ENCODE measurements at regions not wholly inside any gene's neighbourhood (a gene's known extent, or its start where the extent isn't known, plus 50 kb on each side); places are given as distances from the start of the nearest gene placed in this dataset.
A peak's percentile ranks its signal among the peaks of the same experiment; 100 is the strongest.
"Not testable (repeated sequence)": the region's sequence is repeated elsewhere in the genome, so short reads cannot be mapped to it uniquely, and the experiment has no call there.

DNA sequence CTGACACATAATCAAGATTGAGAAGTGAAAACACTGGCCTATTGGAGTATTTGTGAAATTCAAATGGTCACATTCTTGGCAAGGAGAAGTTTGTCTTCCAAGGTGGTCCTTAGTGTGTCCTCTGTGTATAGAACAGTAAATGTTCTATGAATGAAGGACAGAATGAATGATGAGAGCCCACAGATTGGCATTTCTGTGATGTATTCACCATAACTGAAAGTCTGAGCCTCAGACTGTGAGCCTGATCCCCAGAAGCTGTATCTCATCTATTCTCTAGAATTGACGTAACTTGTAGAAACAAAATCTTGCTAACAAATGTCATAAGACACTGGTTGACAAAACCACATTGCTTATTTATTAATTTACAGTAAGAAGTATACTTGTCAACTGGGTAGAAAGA, 111.5 kb upstream of the ETV3 start:
- DNase-seq: no peak

DNA sequence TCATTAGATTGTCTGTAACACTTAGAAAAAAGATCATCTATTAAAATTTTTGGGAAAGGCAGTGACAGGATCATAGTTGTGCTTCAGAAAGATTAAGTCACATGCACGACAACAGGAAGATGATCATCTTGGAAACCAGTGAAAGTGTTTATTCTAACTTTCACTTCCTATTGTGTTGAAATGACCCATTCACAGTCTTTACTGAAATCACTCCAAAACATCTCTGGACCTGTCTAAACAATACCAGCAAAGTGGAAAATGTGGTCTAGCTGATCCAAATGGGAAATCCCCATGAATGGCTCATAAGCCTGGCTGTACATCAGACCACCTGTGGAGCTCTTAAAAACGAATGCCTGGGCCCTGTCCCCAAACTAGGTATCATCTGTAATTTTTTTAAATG, 111.1 kb upstream of the ETV3 start:
- peak; percentile 31 to 54 for DNase-seq

DNA sequence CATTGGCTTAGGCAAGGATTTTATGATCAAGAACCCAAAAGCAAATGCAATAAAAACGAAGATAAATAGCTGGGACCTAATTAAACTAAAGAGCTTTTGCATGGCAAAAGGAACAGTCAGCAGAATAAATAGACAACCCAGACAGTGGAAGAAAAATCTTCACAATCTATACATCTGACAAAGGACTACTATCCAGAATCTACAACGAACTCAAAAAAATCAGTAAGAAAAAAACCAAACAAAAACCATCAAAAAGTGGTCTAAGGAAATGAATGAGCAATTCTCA, 109.5 kb upstream of the ETV3 start:
- not testable (repeated sequence) for DNase-seq

DNA sequence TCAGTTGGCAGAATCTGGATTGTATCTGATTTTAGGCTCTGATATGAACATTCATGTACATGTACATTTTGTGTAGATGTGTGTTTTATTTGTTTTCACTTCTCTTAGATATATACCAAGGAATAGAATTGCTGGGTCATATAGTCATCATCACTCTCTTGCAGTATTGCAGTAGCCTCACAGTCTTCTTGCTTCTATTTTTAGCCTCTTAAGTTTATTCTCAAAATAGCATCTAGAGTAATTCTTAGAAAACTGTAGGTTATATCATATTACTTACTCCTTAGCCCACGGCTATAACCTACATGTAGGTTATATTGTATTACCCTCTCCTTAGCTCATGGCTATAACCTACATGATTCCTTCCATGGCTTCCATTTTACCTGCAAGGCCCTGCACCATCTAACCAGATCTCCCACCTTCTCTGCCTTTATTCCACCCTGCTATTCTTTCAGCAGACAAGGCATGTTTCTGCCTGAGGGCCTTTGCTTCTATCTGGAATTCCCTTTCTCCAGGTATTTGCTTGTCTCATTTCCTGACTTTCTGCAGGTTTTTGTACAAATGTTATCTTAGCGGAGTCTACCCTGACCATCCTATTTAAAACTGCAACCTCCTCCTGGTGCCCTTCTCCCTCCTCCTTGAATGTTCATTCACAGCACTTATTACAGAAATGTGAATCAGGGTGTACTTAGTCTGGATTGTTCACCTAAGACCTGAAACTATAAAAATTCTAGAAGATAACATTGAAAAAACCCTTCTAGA, 109.0 kb upstream of the ETV3 start:
- no peak for DNase-seq

DNA sequence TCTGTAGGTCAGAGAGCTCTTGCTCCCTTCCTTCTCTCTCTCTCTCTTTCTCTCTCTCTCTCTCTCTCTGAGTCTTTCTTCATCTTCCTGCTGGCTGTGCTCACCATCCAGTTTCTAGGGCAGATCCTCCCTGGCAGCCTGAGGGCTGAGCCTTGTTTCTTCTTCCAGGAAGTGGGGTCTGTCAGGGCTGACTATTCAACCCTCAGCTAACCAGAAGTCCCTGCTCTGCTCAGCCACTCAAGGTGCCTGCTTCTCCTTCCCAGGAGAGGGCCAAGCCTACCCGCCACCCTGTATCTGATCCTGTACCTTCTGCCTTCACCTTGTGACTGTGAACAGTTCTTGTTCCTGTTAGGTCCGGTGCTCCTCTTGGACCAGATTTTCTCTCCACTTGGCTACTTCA, 107.6 kb upstream of the ETV3 start:
- DNase-seq: no peak

DNA sequence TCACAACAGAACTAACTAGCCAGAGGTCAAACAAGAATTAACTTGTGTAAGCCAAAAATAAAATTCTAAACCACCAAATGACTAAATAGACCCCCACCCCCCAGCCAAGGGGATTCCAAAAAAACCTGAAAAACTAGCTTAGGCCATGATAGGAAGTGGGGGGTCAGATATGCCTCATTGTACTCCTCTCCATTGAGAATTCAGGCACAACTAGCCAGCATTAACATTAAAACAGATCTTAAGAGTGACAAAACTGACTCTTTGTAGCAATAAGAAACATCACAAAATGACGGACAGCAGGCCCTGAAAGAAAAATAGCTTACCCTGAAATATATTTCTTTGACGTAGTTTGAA, 103.0 kb upstream of the ETV3 start:
- DNase-seq: no peak

DNA sequence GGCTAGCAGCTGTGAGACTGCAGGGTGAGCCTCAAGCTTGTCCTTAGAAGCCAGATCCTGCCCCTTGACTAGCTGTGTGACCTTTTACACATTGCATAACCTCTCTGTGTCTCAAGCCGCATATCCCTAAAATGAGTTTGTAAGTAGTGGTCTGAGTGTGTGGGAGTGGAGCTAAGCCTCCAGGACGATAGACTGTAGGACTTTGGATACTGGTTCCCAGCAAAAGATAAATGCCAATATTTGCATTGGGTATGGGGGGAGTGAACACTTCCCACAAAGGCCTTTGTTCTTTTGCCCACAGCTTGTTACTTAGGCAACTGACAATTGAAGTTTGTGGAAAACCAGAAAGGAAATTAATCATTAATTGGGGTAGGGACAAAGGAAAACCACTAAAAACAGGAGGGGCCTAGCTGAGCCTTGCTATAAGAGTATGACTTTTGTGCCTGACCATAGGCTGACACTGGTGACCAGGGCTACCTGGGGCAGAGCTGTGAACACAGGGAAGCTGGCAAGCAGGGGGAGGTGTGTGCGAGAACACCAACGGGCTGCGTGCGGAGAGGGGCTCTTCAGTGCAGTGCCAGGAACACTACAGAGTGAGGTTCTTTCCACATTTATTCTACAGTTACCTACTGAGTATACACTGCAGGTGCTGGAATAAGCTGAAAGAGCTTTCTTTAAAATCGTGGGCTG, 102.4 kb upstream of the ETV3 start:
- no peak for DNase-seq

DNA sequence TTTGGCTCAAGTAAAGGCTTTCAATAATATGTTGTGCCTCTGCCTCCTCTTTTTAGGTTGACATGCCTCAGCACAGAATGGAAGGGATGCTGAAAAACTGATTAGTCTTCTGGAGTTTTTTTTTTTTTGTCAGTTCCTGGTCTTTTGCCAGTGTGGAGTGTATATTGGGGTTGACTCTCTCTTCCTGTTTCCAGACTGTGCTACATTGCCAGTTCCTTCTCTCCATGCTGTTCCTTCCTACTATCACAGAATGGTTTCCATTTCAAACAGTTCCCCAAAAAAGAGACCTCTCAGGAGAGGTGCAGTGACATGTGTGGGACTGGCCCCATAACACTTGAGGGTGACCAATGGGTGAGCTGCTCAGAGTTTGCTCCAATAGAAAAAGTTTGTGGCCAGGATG, 101.7 kb upstream of the ETV3 start:
- peak in 1 of 2 donors; percentile 31 for DNase-seq

DNA sequence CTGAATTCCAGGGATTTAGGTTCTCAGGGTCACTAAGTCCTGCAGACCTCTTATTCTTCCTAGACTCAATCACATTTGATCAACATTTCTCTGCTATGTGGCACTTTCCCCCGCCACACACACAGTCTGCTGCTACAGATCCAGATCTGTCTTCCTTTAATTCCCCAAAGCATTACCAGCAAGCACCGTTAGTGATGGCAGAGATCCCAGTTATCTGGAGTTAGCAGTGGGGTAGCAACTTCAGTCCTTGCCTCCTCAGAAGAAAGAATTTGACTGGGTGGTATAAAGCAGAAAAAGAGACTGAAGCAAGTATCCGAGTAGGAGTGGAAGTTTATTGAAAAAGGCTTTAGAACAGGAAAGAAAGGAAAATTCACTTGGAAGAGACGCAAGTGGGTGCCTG, 100.4 kb upstream of the ETV3 start:
- DNase-seq: no peak

DNA sequence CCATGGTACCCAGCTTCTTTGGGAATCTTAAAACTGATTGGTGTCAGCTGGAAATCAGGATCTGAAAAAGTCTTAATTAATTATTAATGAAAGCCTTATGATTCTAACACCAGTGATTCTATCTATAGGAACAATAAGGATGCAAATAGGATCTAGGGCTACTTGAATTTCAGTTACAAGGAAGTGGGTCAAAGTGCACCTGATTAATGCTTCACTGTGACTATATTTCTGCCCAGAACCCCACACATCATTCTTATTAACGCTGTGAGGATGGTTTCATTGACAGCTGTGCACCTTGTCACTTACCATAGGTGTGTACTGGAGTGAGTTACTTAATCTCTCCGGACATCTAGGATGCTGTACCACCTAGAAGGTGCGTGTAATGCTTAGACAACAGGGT, 99.8 kb upstream of the ETV3 start:
- DNase-seq: no peak

DNA sequence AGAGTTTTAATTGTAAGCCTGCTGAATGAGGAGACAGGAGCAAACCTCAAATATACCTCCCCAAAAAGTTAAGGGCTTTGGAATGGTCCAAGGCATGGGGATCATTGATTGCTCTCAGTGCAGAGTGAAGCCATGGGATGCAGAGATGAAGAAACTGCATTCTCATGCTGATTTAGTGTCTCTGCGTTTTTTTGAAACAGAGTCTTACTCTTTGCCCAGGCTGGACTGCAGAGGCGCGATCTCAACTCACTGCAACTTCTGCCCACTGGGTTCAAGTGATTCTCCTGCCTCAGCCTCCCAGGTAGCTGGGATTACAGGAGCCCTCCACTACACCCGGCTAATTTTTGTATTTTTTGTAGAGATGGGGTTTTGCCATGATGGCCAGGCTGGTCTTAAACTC, 99.3 kb upstream of the ETV3 start:
- no peak for DNase-seq

DNA sequence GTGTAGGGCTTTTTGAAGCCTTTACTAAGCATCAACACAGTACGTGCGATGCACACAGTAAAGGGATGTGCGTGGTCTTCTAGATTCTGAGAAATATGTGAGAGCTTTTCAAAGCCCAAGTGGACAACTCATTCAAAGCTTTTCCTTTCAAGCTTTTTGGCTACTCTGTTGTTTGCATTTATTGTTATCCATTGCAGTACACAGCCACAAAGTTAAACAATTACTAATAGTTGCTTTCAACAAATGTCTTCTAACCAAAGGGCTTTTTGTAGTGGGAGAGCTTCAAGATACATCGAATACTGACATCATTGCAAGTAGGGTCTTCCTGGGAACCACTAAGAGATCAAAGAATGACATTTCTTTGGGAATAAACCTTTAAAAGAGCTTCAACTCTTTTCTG, 97.9 kb upstream of the ETV3 start:
- DNase-seq: no peak

DNA sequence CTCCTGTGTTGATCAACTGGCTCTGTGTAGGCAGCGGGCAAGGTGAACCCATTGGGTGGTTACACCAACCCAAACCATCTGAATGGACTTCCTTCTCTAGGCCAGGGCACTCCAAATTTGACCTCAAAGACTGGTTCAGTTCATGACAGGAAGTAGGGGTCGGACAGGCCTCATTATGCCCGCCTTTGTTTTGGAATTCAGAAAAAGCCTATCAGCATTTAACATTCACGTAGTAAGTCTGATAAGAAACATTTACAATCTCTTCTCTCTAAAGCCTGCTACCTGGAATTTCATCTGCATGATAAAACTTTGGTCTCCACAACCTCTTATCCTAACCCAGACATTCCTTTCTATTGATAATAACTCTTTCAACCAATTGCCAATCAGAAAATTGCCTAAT, 97.1 kb upstream of the ETV3 start:
- no peak for DNase-seq

DNA sequence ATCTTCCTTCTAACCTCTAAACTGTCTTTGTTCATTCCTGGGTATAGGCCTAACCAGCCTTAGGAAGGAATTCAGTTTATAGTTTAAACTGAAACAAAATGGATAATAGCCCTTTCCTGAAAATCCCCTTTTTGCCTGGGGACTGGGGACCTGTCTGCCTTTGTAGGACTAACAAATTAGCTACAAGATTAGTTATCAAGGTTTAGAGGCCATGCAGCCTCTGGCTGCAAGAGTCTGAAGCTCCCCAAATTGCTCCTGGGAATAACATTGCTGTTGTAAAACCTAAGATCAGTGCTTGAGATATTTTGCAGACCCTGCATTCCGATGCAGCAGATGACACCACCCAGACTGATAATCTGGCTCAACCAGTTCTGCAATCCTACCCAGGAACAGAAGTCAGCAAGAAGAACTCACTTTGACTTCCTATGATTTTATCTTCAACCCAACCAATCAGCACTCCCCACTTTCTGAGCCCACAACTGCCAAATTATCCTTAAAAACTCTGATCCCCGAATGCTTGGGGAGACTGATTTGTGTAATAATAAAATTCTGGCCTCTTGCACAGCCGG, 96.6 kb upstream of the ETV3 start:
- no peak for DNase-seq

DNA sequence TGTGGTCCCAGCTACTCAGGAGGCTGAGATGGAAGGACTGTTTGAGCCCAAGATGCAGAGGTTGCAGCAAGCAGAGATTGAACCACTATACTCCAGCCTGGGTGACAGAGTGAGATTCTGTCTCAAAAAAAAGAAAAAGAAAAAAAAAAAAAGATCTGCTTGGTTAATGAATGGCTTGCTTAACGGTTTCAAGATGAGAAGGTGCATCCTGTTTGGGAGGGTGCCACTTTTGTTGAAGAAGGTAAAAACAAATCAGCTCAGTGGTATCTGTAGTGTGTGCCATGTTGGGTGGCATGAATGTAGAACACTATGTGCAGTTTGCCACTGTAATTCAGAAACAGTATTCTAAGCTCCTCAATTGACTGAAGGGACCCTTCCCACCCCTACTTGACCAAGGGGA, 94.9 kb upstream of the ETV3 start:
- DNase-seq: no peak

DNA sequence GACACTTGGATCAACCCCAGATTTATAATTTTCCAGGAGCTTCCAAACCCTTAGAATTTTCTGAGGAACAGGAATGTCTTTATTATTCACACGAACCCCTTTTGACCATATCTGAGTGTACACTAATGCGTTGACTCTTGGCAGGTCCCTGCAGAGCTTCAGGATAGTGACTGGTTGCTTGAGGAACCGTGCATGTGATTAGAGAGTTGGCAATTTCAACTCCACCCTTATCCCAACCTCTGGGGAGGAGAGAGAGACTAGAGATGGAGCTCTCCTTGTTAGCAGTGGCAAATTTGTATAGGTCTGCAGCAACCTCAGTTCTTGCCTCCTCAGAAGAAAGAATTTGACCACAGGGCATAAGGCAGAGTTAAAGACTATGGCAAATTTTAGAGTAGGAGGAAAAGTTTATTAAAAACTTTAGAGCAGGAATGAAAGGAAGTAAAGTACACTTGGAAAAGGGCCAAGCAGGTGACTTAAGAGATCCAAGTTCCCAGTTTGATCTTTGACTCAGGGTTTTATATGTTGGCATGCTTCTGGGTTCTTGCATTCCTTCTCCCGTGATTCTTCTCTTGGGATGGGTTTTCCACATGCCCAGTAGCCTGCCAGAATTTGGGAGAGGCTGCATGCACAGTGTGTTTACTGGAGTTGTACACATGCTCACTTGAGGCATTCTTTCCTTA, 93.8 kb upstream of the ETV3 start:
- DNase-seq: no peak

DNA sequence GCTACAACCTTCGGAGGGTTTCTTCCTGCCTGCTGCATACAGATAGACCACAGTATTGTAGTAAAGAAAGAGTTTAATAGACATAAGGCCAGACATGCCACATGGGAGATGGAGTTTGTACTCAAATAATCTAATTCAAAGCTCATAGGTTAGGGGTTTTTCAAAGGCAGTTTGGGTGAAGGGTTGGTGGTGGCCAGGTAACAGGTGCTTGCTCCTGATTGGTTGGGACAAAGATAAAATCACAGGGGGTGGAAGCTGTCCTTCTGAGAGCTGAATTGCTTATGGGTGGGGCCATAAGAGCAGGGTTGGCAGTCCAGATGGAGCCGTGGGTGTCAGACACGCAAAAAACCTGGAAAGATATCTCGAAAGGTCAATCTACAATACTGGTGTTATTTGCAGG, 92.3 kb upstream of the ETV3 start:
- DNase-seq: no peak

DNA sequence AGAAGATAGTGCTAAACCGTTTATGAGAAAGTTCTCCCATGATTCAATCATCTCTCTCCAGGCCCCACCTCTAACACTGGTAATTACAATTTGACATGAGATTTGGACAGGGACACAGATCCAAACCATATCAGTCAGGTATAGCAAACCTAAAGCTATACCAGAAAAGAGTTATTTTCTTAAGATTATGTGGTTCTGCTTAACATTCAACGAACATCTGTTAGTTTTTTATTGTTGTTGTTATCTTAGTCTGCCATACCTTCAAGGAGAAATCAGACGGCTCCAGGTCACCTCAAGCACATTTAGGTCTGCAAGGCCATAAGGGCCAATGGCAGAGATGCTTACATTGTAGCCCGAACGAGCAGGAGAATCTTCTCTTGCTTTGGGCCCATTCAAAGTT, 89.5 kb upstream of the ETV3 start:
- DNase-seq: no peak

DNA sequence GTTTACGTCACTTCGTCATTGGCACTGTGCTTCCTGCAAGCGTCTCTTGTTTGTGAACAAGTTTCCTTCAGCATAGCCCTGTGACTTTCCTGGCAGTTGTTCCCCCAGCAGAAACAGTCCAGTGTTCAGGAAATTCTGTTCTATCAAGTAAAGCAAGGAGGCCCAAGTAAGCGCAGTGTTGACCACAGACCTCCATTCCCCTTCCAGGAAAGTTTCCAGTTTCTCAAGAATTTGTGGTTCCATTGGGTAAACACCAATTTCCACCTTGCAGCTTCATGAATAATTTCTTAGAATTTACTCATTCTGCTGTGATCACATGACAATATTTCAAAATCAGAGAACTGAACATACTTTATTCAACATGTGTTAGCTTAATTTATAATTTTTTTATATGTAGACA, 88.5 kb upstream of the ETV3 start:
- peak; percentile 4 to 11 for DNase-seq

DNA sequence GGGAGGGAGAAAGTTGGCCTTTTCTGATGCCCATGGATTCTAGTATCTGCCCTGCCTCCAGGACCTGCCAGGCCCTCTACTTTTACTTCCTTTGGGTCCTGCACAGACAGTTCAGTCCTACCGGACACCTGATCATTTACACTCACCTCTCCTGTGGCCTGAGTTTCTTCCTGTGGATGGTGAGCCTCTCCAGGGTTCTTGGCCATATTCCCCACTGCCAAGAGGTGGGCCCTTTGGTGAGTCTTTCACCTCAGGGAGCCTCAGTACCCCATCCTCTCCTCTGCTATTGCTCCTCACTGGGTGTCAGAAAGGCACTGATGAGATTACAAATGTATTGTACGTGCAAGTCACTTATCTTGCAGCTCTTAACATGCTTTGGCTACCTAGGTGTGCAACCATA, 81.4 kb upstream of the ETV3 start:
- no peak for DNase-seq

DNA sequence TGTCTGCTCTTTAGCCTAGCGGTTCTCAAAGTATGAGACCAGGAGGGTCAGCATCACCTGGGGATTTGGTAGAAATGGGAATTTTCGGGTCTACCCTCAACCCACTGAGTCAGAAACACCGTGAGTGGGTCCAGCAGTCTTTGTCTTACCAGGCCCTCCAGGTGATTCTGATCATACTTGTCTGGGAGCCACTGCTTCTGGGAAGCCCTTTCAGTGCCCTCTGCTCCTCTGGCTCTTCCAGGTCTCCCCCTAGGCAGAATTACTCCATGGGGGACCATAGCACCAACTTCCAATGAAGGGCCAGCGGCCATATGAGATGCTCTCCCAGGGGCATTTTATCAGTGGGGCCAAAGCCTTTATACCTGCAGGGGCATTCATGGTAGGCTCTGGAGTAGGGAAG, 81.0 kb upstream of the ETV3 start:
- DNase-seq: no peak

DNA sequence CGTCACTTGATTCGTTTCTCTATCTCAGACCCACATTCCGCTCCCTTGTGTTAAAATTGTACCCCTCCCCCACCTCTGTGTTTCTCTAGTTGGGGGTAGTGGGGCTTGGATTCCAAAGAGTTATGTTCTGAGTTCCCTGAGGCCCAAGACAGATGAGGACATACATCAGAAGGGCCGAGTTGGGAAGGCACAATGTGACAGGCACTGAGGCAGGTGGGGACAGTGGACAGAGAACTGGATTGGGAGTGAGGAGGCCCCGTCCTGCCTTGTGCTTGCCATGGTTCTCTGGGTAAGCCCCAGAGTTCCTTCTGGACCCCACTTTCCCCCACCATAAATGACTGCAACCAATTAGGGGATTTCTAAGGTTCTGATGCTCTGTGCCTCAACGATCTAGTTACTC, 80.5 kb upstream of the ETV3 start:
- no peak for DNase-seq

DNA sequence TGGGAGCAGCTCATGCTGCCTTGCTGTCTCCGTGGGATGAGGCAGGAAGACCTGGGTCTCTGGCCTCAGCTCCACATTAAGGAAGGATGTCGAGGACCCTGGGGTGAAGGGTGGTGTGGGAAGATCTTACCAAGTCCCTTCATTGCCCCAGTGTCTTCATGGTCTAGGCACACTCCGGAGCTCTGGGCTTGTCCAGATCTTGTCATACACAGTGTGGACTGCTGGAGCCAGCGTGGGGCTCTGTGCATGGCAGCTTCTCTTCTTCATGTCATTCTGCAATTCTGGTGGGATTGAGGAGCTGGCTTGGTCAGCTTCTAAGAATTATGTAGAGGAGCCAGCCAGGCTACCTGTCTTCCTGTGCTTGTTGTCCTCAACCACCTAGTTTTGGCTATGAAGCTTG, 79.3 kb upstream of the ETV3 start:
- DNase-seq: no peak

DNA sequence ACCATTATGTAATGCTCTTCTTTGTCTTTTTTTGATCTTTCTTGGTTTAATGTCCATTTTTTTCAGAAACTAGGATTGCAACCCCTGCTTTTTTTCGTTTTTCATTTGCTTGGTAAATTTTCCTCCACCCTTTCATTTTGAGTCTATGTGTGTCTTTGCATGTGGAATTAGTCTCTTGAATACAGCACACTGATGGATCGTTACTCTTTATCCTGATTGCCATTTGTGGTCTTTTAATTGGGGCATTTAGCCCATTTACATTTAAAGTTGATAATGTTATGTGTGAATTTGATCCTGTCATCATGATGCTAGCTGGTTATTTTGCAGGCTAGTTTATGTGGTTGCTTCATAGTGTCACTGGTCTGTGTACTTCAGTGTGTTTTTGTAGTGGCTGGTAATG, 75.6 kb upstream of the ETV3 start:
- DNase-seq: no peak
